Vagina (tissue), 2 donors: ENCODE measurements at regions not wholly inside any gene's neighbourhood (a gene's known extent, or its start where the extent isn't known, plus 50 kb on each side); places are given as distances from the start of the nearest gene placed in this dataset.

Source experiments
- CTCF ChIP-seq, 3 experiments: fragments of 450-650 bp in 2 of 3; fragments of 200-600 bp in 1 of 3; sonication (generic) in 1 of 3; IDR thresholded peaks; one replicate each; pipeline ENCODE4 v1.5.1; 2017 to 2019; ENCODE audit warnings: antibody characterized with exemption in 3 of 3, mild to moderate bottlenecking in 2 of 3, moderate library complexity in 2 of 3
- POLR2AphosphoS5 ChIP-seq, 2 donors: sonication (generic); formaldehyde crosslinking; IDR thresholded peaks; one replicate each; pipeline ENCODE4 v1.9.0; 2017; ENCODE audit warnings: antibody characterized with exemption in 2 of 2, mild to moderate bottlenecking in 2 of 2, low read depth in 1 of 2; ENCODE audit not compliant: insufficient read depth in 1 of 2

- no peak for TF ChIP-seq CTCF (IDR thresholded peaks at IDR 0.05)
- no peak for TF ChIP-seq POLR2AphosphoS5 (IDR thresholded peaks at IDR 0.05; ENCODE audit: insufficient read depth in 1 of 2, low read depth in 1 of 2)
Observed at GRCh38 chr3:154781595-154781994, 298.5 kb upstream of the MME start.
